K562 (cell line): ENCODE measurements at regions not wholly inside any gene's neighbourhood (a gene's known extent, or its start where the extent isn't known, plus 50 kb on each side); places are given as distances from the start of the nearest gene placed in this dataset.

Source experiments
- ATAC-seq: fragments of 200-7000 bp; cut with Tn5 transposase; 3 replicates; pipeline ENCODE4 v1.9.1; 2020; ENCODE audit warnings: moderate library complexity
- BruUV-seq: library from RNA; stranded (reverse); fragments of 400-500 nt; replicated peaks from 2 replicates; lab custom pipeline; 2021; lab: Mats Ljungman, UMichigan
- CTCF ChIA-PET: fragments of 300-600 bp; formaldehyde crosslinking; extraction: SDS; loops from one replicate; lab custom pipeline; 2021; ENCODE audit warnings: low intra/inter-chr PET ratio; lab: Yijun Ruan, JAX
- POLR2A ChIA-PET: fragments of 300-600, 350-650 bp; sonication (Branson Sonifier 250); formaldehyde crosslinking; extraction: SDS; loops from one replicate; lab custom pipeline; 2021; ENCODE audit warnings: antibody characterized with exemption, inconsistent platforms; lab: Yijun Ruan, JAX
- DNase-seq, 4 experiments: peaks; one replicate each; pipeline versions ENCODE4 v3.0.0 to v3.0.0-alpha.2; 2011 to 2018; ENCODE audit warnings: low spot score in 3 of 4, mixed read lengths in 3 of 4; ENCODE audit errors: extremely low read depth in 1 of 4
- FAIRE-seq: peaks from 2 replicates; lab custom pipeline; 2011; peaks lifted over from hg19 to GRCh38; lab: Jason Lieb, UNC
- H2AFZ ChIP-seq: 2 replicates; pipeline ENCODE4 v1.6.0; 2011; ENCODE audit warnings: low read depth, low read length, control low read depth, inconsistent platforms
- H3K27ac ChIP-seq: fragments of 200-600 bp; 3 replicates; pipeline ENCODE4 v1.8.0; 2011; ENCODE audit warnings: low read depth, mild to moderate bottlenecking, control low read depth, inconsistent platforms, low read length, moderate library complexity, mixed read lengths; ENCODE audit errors: extremely low read depth
- H3K27me3 ChIP-seq, 2 experiments: fragments of 300-600 bp in 1 of 2; 2 replicates in 1 of 2; 3 replicates in 1 of 2; pipeline versions ENCODE4 v1.6.0 to v1.8.0; 2011; ENCODE audit warnings: inconsistent platforms in 2 of 2, low read length in 2 of 2, mild to moderate bottlenecking in 1 of 2, mixed read lengths in 1 of 2, moderate library complexity in 1 of 2; ENCODE audit not compliant: control insufficient read depth in 2 of 2, insufficient read depth in 2 of 2
- H3K36me3 ChIP-seq: fragments of 300-600 bp; 3 replicates; pipeline ENCODE4 v1.8.0; 2011; ENCODE audit warnings: mild to moderate bottlenecking, low read length, inconsistent platforms; ENCODE audit not compliant: control insufficient read depth, insufficient read depth
- H3K4me1 ChIP-seq, 2 experiments: fragments of 200-600 bp in 1 of 2; replicated peaks in 1 of 2; 2 replicates in 1 of 2; 3 replicates in 1 of 2; pipeline versions ENCODE4 v1.5.1 to v1.8.0; 2011; ENCODE audit warnings: inconsistent platforms in 2 of 2, low read length in 2 of 2, mild to moderate bottlenecking in 1 of 2, mixed read lengths in 1 of 2, moderate library complexity in 1 of 2; ENCODE audit not compliant: control insufficient read depth in 2 of 2, insufficient read depth in 2 of 2
- H3K4me2 ChIP-seq: 2 replicates; pipeline ENCODE4 v1.6.1; 2011; ENCODE audit warnings: low read length, control low read depth, inconsistent platforms, mixed read lengths; ENCODE audit not compliant: insufficient read depth
- H3K4me3 ChIP-seq: fragments of 200-600 bp; sonication (generic), shearing (Covaris generic); 2 replicates; pipeline ENCODE4 v1.5.1; 2016; ENCODE audit warnings: control low read depth, inconsistent platforms
- H3K79me2 ChIP-seq: fragments of 200-600 bp; 3 replicates; pipeline ENCODE4 v1.8.0; 2011; ENCODE audit warnings: low read length, inconsistent platforms; ENCODE audit not compliant: control insufficient read depth, insufficient read depth
- H3K9ac ChIP-seq, 2 experiments: 2 replicates each; pipeline versions ENCODE4 v1.6.0 to v1.6.1; 2011; ENCODE audit warnings: low read depth in 2 of 2, low read length in 2 of 2, control low read depth in 1 of 2, inconsistent platforms in 1 of 2, mild to moderate bottlenecking in 1 of 2, mixed read lengths in 1 of 2; ENCODE audit not compliant: insufficient read depth in 1 of 2
- H3K9me1 ChIP-seq: one replicate; pipeline ENCODE4 v1.6.0; 2011; ENCODE audit warnings: inconsistent platforms, mild to moderate bottlenecking, low read length, moderate library complexity; ENCODE audit not compliant: control insufficient read depth, insufficient read depth
- H3K9me3 ChIP-seq: replicated peaks from 2 replicates; pipeline ENCODE4 v1.5.1; 2011; ENCODE audit warnings: low read depth, low read length, inconsistent platforms; ENCODE audit not compliant: control insufficient read depth, insufficient read depth
- H4K20me1 ChIP-seq: replicated peaks from 2 replicates; pipeline ENCODE4 v1.6.1; 2011; ENCODE audit warnings: low read length, inconsistent platforms, mixed read lengths; ENCODE audit not compliant: control insufficient read depth, insufficient read depth
- CBX1 ChIP-seq: sonication (generic); IDR thresholded peaks from 2 replicates; pipeline ENCODE4 v1.6.1; 2016; ENCODE audit warnings: antibody characterized with exemption, low read depth, mild to moderate bottlenecking
- CC2D1A ChIP-seq: fragments of 450-650 bp; IDR thresholded peaks from 2 replicates; pipeline ENCODE4 v1.6.1; 2017; ENCODE audit warnings: mild to moderate bottlenecking
- CCAR2 ChIP-seq: fragments of 200-400 bp; formaldehyde crosslinking; IDR thresholded peaks from 2 replicates; pipeline ENCODE4 v1.6.1; 2017; ENCODE audit warnings: mild to moderate bottlenecking, low read depth, low read length
- ERF ChIP-seq: fragments of 450-650 bp; formaldehyde crosslinking; IDR thresholded peaks from 2 replicates; pipeline ENCODE4 v1.4.0; 2020; ENCODE audit warnings: mild to moderate bottlenecking, mixed read lengths
- HSF4 ChIP-seq: fragments of 250-450 bp; sonication (Bioruptor Pico); IDR thresholded peaks from 2 replicates; pipeline ENCODE4 v2.1.2; 2022; ENCODE audit warnings: mild to moderate bottlenecking, moderate library complexity, borderline replicate concordance
- MCM5 ChIP-seq: fragments of 450-650 bp; IDR thresholded peaks from 2 replicates; pipeline ENCODE4 v1.6.1; 2016; ENCODE audit warnings: low read depth
- MLX ChIP-seq, 2 experiments: fragments of 450-650 bp in 1 of 2; sonication (generic) in 1 of 2; formaldehyde crosslinking; conservative IDR thresholded peaks; 2 replicates each; pipeline versions ENCODE4 v1.4.0 to v1.8.1; 2020 to 2022; ENCODE audit warnings: mild to moderate bottlenecking in 1 of 2, missing genetic modification reagents in 1 of 2
- NR2F6 ChIP-seq: fragments of 450-650 bp; formaldehyde crosslinking; IDR thresholded peaks from 2 replicates; pipeline ENCODE4 v1.4.0; 2020; ENCODE audit warnings: mild to moderate bottlenecking
- PML ChIP-seq: IDR thresholded peaks from 2 replicates; pipeline ENCODE4 v1.6.1; 2012; ENCODE audit warnings: low read length, inconsistent platforms
- PTBP1 ChIP-seq: fragments of 200-400 bp; formaldehyde crosslinking; IDR thresholded peaks from 2 replicates; pipeline ENCODE4 v1.6.1; 2017; ENCODE audit warnings: low read depth, low read length
- SAFB2 ChIP-seq: fragments of 200-400 bp; formaldehyde crosslinking; IDR thresholded peaks from 2 replicates; pipeline ENCODE4 v1.6.1; 2018; ENCODE audit warnings: borderline replicate concordance, low read length, low read depth, moderate library complexity; ENCODE audit not compliant: severe bottlenecking
- TSHZ1 ChIP-seq: fragments of 250-450 bp; sonication (Bioruptor Pico); IDR thresholded peaks from 2 replicates; pipeline ENCODE4 v1.4.0; 2020; ENCODE audit warnings: mild to moderate bottlenecking, moderate library complexity
- ZNF408 ChIP-seq: fragments of 250-450 bp; sonication (Bioruptor Pico); IDR thresholded peaks from 2 replicates; pipeline ENCODE4 v1.4.0; 2020; ENCODE audit warnings: low read depth, mild to moderate bottlenecking, moderate library complexity
- ZNF551 ChIP-seq: fragments of 250-450 bp; sonication (Bioruptor Pico); IDR thresholded peaks from 2 replicates; pipeline ENCODE4 v1.5.0; 2021; ENCODE audit warnings: mild to moderate bottlenecking, moderate library complexity
- WGBS: fragments of 100-300 bp; shearing (Covaris generic); methylation state at CpG from one replicate; pipeline ENCODE4 v1.1.6; 2016; ENCODE audit warnings: low coverage, mixed read lengths; ENCODE audit not compliant: insufficient coverage; ENCODE audit errors: missing lambda C conversion rate; 5-methylcytosine and 5-hydroxymethylcytosine counted together
- in situ Hi-C: fragments of 300-500 bp; cut with MboI; formaldehyde crosslinking; loops from 4 replicates; pipeline ENCODE4 v1.15.0; 2018; ENCODE audit warnings: inconsistent platforms, mixed read lengths
- intact Hi-C: fragments of 100-400 bp; cut with micrococcal nuclease; formaldehyde crosslinking; loops from 2 replicates; pipeline ENCODE4 v1.14.2; 2022
- TF ChIP-seq, protein P1 (sequence below): fragments of 450-650 bp; IDR thresholded peaks from 2 replicates; pipeline ENCODE4 v1.6.1; 2014; ENCODE audit warnings: low read depth, mild to moderate bottlenecking, moderate library complexity, borderline replicate concordance

DNA sequence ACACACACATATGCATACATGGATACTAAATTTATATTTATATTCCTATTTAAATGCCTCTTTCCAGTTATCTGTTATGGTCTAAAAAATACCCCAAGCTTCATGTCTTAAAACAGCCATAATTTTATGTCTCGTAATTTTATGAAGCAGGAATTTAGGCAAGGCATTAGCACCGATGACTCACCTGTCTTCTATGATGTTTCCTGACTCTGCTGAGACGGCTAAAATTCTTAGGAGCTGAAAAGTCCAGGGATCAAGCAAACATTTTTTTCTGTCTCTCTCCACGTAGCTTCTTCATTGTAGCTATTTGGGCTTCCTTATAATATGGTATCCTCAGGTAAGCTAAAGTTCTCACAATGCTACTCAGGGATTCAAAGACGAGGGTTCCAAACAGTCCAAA lies 930.3 kb downstream of the STIM2 start:
- Histone ChIP-seq H3K9ac (no peak overlapping the region), H3K4me1 (no peaks in the 10 kb centered on the region), H4K20me1 (no peaks in the 10 kb centered on the region), H3K4me3 (no peak overlapping the region), H3K79me2 (no peaks in the 10 kb centered on the region), H3K9me3 (no peaks in the 10 kb centered on the region), H3K4me2 (no peak overlapping the region), H3K9me1 (no peaks in the 10 kb centered on the region), H2AFZ (no peak overlapping the region), H3K27me3 (no peaks in the 10 kb centered on the region), H3K36me3 (no peaks in the 10 kb centered on the region), H3K27ac (no peak overlapping the region)
- 1% methylated on average over 5 of the region's 5 CpGs for WGBS
- ChIA-PET POLR2A (no interaction called here), CTCF (no interaction called here)
- in situ Hi-C loops (no loop called here), intact Hi-C loops (no loop called here)
- no peak for ATAC-seq
- DNase-seq, result no peak
- FAIRE-seq, result no peak
- BruUV-seq, result no TSS peak
- no peak for TF ChIP-seq CCAR2
- TF ChIP-seq PML, result no peak
- no peak for TF ChIP-seq ERF
- TF ChIP-seq CC2D1A, result no peak
- no peak for TF ChIP-seq ZNF551 (CRISPR knock-in tag)
- no peak for TF ChIP-seq NR2F6
- TF ChIP-seq, protein P1, sequence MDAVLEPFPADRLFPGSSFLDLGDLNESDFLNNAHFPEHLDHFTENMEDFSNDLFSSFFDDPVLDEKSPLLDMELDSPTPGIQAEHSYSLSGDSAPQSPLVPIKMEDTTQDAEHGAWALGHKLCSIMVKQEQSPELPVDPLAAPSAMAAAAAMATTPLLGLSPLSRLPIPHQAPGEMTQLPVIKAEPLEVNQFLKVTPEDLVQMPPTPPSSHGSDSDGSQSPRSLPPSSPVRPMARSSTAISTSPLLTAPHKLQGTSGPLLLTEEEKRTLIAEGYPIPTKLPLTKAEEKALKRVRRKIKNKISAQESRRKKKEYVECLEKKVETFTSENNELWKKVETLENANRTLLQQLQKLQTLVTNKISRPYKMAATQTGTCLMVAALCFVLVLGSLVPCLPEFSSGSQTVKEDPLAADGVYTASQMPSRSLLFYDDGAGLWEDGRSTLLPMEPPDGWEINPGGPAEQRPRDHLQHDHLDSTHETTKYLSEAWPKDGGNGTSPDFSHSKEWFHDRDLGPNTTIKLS, result no peak
- no peak for TF ChIP-seq CBX1
- TF ChIP-seq SAFB2, result no peak
- TF ChIP-seq TSHZ1 (CRISPR knock-in tag), result no peak
- TF ChIP-seq HSF4, result no peak
- no peak for TF ChIP-seq PTBP1
- no peak for TF ChIP-seq ZNF408 (CRISPR knock-in tag)
- TF ChIP-seq MLX (CRISPR knock-in tag; conservative IDR thresholded peaks at IDR 0.05), result no peak
- TF ChIP-seq MCM5, result no peak
